ENCODE measurements at regions not wholly inside any gene's neighbourhood (a gene's known extent, or its start where the extent isn't known, plus 50 kb on each side); places are given as distances from the start of the nearest gene placed in this dataset.
"Not testable (repeated sequence)": the region's sequence is repeated elsewhere in the genome, so short reads cannot be mapped to it uniquely, and the experiment has no call there.

GRCh38 chr6:15907220-15907913 is 221.5 kb upstream of the MYLIP start:
- not testable (repeated sequence) for DNase-seq (ENCODE audit: extremely low read depth, low read depth, low spot score)

GRCh38 chr6:15906420-15907016 is 222.4 kb upstream of the MYLIP start:
- DNase-seq (ENCODE audit: extremely low read depth, low read depth, low spot score) = no peak

GRCh38 chr6:15905488-15906419 is 223.1 kb upstream of the MYLIP start:
- no peak for DNase-seq (ENCODE audit: extremely low read depth, low read depth, low spot score)

- DNase-seq (ENCODE audit: extremely low read depth, low read depth, low spot score) = no peak
Observed at GRCh38 chr6:15904651-15905376, 224.1 kb upstream of the MYLIP start.

GRCh38 chr6:15901141-15902115 is 227.5 kb upstream of the MYLIP start:
- no peak for DNase-seq (ENCODE audit: extremely low read depth, low read depth, low spot score)

- DNase-seq (ENCODE audit: extremely low read depth, low read depth, low spot score) = no peak
Observed at GRCh38 chr6:15898693-15899092, 230.2 kb upstream of the MYLIP start.

GRCh38 chr6:15897063-15897876 is 231.6 kb upstream of the MYLIP start:
- DNase-seq (ENCODE audit: extremely low read depth, low read depth, low spot score) = peak; percentile 34

- no peak for DNase-seq (ENCODE audit: extremely low read depth, low read depth, low spot score)
Observed at GRCh38 chr6:15894973-15895725, 232.3 kb upstream of the DTNBP1 start.

- DNase-seq (ENCODE audit: extremely low read depth, low read depth, low spot score) = peak; percentile 54
Observed at GRCh38 chr6:15893556-15894253, 230.9 kb upstream of the DTNBP1 start.

- DNase-seq (ENCODE audit: extremely low read depth, low read depth, low spot score) = no peak
Observed at GRCh38 chr6:15892369-15892768, 229.5 kb upstream of the DTNBP1 start.

- DNase-seq (ENCODE audit: extremely low read depth, low read depth, low spot score) = no peak
Observed at GRCh38 chr6:15888798-15889772, 226.3 kb upstream of the DTNBP1 start.

- no peak for DNase-seq (ENCODE audit: extremely low read depth, low read depth, low spot score)
Observed at GRCh38 chr6:15887491-15888461, 224.9 kb upstream of the DTNBP1 start.

- no peak for DNase-seq (ENCODE audit: extremely low read depth, low read depth, low spot score)
Observed at GRCh38 chr6:15885624-15886023, 222.8 kb upstream of the DTNBP1 start.

GRCh38 chr6:15883593-15883992 is 220.8 kb upstream of the DTNBP1 start:
- DNase-seq (ENCODE audit: extremely low read depth, low read depth, low spot score) = not testable (repeated sequence)

- DNase-seq (ENCODE audit: extremely low read depth, low read depth, low spot score) = no peak
Observed at GRCh38 chr6:15882915-15883314, 220.1 kb upstream of the DTNBP1 start.
